VCaP (cell line): ENCODE measurements at regions not wholly inside any gene's neighbourhood (a gene's known extent, or its start where the extent isn't known, plus 50 kb on each side); places are given as distances from the start of the nearest gene placed in this dataset.

Experiments
- H3K27ac ChIP-seq: fragments of 450-650 bp; 2 replicates; pipeline ENCODE4 v1.5.1; 2017
- TF ChIP-seq, protein P1 (sequence below): fragments of 450-650 bp; conservative IDR thresholded peaks from 2 replicates; pipeline ENCODE4 v1.5.1; 2017; ENCODE audit warnings: mild to moderate bottlenecking, moderate library complexity

DNA sequence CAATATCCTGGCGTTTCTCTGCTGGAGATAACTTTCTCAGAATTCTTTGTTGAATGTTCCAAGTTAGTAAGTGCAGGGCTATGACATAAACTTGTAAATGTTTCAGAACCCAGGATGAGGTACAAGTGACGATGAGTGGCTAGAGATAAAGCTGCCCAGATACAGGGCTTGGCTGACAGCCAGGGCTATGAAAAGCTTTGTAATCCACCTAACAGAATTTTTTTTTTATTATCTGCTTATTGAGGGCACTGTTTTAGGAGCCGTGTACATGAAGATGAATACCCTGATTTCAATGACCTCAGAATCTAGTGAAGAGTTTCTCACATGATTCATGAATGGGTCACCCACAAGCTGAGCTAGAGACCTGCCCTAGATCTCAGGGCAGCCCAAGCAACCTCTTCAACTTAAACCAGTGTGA lies 431.4 kb downstream of the DIPK2A start:
- H3K27ac ChIP-seq, result no peak overlapping the region
- TF ChIP-seq, protein P1, sequence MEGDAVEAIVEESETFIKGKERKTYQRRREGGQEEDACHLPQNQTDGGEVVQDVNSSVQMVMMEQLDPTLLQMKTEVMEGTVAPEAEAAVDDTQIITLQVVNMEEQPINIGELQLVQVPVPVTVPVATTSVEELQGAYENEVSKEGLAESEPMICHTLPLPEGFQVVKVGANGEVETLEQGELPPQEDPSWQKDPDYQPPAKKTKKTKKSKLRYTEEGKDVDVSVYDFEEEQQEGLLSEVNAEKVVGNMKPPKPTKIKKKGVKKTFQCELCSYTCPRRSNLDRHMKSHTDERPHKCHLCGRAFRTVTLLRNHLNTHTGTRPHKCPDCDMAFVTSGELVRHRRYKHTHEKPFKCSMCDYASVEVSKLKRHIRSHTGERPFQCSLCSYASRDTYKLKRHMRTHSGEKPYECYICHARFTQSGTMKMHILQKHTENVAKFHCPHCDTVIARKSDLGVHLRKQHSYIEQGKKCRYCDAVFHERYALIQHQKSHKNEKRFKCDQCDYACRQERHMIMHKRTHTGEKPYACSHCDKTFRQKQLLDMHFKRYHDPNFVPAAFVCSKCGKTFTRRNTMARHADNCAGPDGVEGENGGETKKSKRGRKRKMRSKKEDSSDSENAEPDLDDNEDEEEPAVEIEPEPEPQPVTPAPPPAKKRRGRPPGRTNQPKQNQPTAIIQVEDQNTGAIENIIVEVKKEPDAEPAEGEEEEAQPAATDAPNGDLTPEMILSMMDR, result no peak

DNA sequence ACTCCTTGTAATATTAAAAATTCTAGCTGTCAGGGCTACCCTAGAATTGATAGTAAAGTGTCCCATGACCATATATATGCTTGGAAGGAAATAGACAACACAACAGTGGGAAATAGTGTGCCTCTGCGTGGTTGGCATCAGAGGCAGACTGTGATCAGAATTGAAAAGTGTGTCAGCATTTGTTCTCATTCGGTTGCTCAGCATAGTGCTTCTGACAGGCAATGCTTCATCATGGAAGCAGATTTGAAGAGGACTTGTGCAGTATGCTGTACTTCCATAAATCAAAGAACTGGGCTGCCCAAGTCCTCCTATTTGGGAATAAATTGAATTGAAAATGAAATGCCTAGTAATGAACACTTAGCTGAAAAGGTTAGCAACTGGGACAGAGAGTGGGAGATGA lies 435.7 kb downstream of the DIPK2A start:
- no peak overlapping the region for H3K27ac ChIP-seq

DNA sequence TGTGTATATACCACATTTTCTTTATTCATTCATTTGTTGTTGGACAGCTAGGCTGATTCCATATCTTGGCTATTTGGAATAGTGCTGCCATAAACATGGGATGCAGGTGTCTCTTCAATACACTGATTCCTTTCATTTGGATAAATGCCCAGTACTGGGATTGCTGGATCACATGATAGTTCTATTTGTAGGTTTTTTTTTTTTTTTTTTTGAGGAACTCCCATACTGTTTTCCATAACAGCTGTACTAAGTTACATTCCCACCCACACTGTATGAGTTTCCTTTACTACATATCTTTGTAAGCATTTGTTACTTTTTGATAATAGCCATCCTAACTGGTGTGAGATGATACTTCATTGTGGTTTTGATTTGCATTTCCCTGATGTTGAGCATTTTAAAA lies 437.7 kb downstream of the DIPK2A start:
- TF ChIP-seq, protein P1, result no peak
- H3K27ac ChIP-seq, result no peak overlapping the region

More for the DNA sequence above, 435.7 kb downstream of the DIPK2A start:
- TF ChIP-seq, protein P1, result no peak

DNA sequence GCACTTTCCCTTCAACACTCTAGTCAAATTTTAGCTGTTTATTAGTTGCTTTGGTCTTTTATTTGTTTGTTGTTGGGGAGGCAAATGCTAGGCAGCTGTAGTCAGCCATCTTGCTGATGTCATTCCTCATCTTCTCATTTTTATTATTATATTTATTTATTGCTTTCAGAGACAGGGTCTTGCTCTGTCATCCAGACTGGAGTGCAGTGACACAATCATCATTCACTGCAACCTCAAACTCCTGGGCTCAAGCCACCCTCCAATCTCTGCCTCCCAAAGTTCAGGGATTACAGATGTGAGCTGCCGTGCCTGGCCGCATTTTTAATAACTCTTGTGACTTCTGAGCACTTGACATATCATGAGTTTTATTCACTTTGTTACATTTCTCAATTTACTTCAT lies 441.4 kb downstream of the DIPK2A start:
- no peak overlapping the region for H3K27ac ChIP-seq
- TF ChIP-seq, protein P1, result no peak

DNA sequence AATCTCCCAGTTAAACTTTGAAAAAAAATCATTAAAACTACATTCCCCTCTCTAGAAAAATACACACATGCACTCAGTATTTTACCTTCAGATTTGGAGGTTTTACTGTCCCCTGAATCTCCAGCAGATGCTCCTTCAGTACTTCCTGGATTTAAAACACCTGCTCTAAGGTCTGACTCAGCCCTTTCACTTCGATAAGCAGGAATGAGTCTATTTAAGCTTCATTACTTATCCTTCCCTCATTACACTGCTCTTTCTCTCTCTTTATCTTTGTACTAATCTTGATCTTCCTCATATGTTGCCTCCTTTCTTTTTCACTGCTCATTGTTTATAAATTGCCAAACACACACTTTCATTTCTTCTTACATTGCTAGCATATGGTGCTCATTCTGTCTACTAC lies 443.9 kb downstream of the DIPK2A start:
- TF ChIP-seq, protein P1, result no peak
- H3K27ac ChIP-seq, result no peak overlapping the region

DNA sequence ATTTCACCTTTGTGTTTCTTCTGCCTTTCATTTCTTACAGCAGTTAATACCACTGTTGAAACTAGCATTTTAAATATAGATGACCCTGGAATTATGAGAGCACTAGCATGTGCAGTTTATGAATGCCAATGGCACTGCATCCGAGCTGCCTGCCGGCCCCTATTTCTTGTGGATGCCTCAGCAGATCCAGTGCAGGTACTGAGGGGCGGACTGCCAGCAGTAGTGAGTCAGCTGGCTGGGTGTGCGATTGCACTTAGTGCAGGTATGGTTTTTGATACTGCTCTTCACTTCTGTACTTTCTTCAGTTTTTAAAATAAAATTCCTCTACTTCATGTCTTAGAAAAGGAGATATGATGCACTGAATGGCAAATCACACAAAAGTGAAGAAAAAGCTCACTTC lies 453.0 kb downstream of the DIPK2A start:
- TF ChIP-seq, protein P1, result no peak

DNA sequence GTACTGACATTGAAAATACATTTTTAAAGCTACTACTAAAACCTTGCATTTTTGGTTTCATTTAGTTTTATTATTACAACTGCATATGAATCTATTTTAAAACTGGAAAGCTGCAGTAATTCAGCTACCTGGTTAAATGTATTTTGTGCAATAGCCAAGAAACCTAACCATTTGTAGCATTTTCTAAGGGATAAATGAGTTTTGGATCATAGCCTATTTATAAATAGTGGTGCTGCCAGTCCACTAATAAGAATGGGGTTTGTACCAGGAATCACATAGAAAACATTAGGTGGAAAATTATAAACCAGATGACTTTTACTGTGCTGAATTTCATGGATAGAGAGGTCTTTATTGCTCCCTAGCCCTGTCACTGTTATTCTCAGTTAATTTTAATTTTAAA lies 454.7 kb downstream of the DIPK2A start:
- H3K27ac ChIP-seq, result no peak overlapping the region
- TF ChIP-seq, protein P1, result no peak

More for the DNA sequence above, 453.0 kb downstream of the DIPK2A start:
- no peak overlapping the region for H3K27ac ChIP-seq

DNA sequence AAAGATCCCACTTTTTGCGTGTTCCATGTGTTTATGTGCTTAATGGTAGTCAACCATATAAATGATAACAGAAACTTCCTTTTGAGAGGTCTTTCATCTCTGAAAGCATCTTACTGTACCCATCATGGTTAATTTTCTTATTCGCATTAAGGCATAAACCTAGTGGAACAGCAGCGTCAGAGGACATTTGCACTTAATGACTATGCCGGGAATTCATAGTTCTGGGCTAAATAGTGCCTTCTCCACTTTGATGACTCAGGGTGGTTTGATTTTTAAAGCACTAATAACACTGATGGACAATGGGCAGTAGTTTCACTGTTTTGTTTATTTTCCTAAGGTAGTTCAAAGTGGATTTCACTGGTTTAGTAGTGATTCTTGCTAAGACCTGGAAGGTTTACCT lies 455.3 kb downstream of the DIPK2A start:
- TF ChIP-seq, protein P1, result no peak
- H3K27ac ChIP-seq, result no peak overlapping the region
